CD14-positive monocyte (primary cell): ENCODE measurements at regions not wholly inside any gene's neighbourhood (a gene's known extent, or its start where the extent isn't known, plus 50 kb on each side); places are given as distances from the start of the nearest gene placed in this dataset.
A peak's percentile ranks its signal among the peaks of the same experiment; 100 is the strongest.

Experiments
- DNase-seq, 3 donors: peaks; one replicate each; pipeline ENCODE4 v3.0.0-alpha.2; 2011 to 2022
- H2AFZ ChIP-seq: 2 replicates; pipeline ENCODE4 v1.6.0; 2012; ENCODE audit warnings: mild to moderate bottlenecking, low read depth, low read length, inconsistent platforms; ENCODE audit not compliant: insufficient read depth, poor library complexity, severe bottlenecking
- H3K27ac ChIP-seq, 2 donors: 1 replicate in 1 of 2; 2 replicates in 1 of 2; pipeline ENCODE4 v1.5.1; 2012 to 2013; ENCODE audit warnings: low read length in 2 of 2, control low read depth in 1 of 2, inconsistent platforms in 1 of 2, low read depth in 1 of 2, mild to moderate bottlenecking in 1 of 2
- H3K27me3 ChIP-seq, 2 donors: one replicate each; pipeline versions ENCODE4 v1.6.0 to v1.6.1; 2011 to 2013; ENCODE audit warnings: low read length in 2 of 2; ENCODE audit not compliant: control insufficient read depth in 2 of 2, insufficient read depth in 2 of 2
- H3K36me3 ChIP-seq, 2 donors: replicated peaks in 1 of 2; 1 replicate in 1 of 2; 2 replicates in 1 of 2; pipeline versions ENCODE4 v1.5.1 to v1.6.1; 2012 to 2013; ENCODE audit warnings: low read length in 2 of 2, control low read depth in 1 of 2, inconsistent platforms in 1 of 2, mild to moderate bottlenecking in 1 of 2; ENCODE audit not compliant: insufficient read depth in 2 of 2, control insufficient read depth in 1 of 2
- H3K4me1 ChIP-seq, 2 donors: 1 replicate in 1 of 2; 2 replicates in 1 of 2; pipeline versions ENCODE4 v1.5.1 to v1.6.1; 2012 to 2013; ENCODE audit warnings: low read length in 2 of 2, control low read depth in 1 of 2, inconsistent platforms in 1 of 2, mild to moderate bottlenecking in 1 of 2, moderate library complexity in 1 of 2; ENCODE audit not compliant: insufficient read depth in 2 of 2, control insufficient read depth in 1 of 2
- H3K4me2 ChIP-seq: replicated peaks from 2 replicates; pipeline ENCODE3; 2012; ENCODE audit warnings: low read length, moderate library complexity, mild to moderate bottlenecking; ENCODE audit not compliant: poor library complexity, severe bottlenecking; ENCODE audit errors: extremely low read depth
- H3K4me3 ChIP-seq, 3 experiments: fragments of 200-600 bp in 1 of 3; sonication (generic) in 1 of 3; replicated peaks in 1 of 3; 1 replicate in 2 of 3; 2 replicates in 1 of 3; pipeline ENCODE4 v1.5.1; 2011 to 2013; ENCODE audit warnings: low read length in 3 of 3, mild to moderate bottlenecking in 3 of 3, control low read depth in 2 of 3, low read depth in 2 of 3, inconsistent platforms in 1 of 3, moderate library complexity in 1 of 3
- H3K79me2 ChIP-seq: 2 replicates; pipeline ENCODE4 v1.6.0; 2012; ENCODE audit warnings: mild to moderate bottlenecking, control low read depth, inconsistent platforms, low read length, moderate library complexity; ENCODE audit not compliant: insufficient read depth
- H3K9ac ChIP-seq: 2 replicates; pipeline ENCODE4 v1.6.0; 2017; ENCODE audit warnings: low read length, mild to moderate bottlenecking; ENCODE audit not compliant: insufficient read depth, poor library complexity, severe bottlenecking
- H3K9me3 ChIP-seq, 2 donors: replicated peaks in 1 of 2; 1 replicate in 1 of 2; 2 replicates in 1 of 2; pipeline versions ENCODE4 v1.5.1 to v1.6.1; 2012 to 2013; ENCODE audit warnings: low read length in 2 of 2, control low read depth in 1 of 2; ENCODE audit not compliant: control insufficient read depth in 1 of 2, insufficient read depth in 1 of 2
- H4K20me1 ChIP-seq: 2 replicates; pipeline ENCODE4 v1.6.0; 2012; ENCODE audit warnings: mild to moderate bottlenecking, low read length, control low read depth, moderate library complexity; ENCODE audit not compliant: insufficient read depth
- H3K27ac Mint-ChIP-seq, 7 donors: one replicate each; pipeline ENCODE4 v1.8.0; 2020; ENCODE audit warnings: mild to moderate bottlenecking in 7 of 7, mixed read lengths in 7 of 7, moderate library complexity in 6 of 7, inconsistent platforms in 2 of 7
- H3K27me3 Mint-ChIP-seq, 3 donors: one replicate each; pipeline ENCODE4 v1.8.0; 2021 to 2022; ENCODE audit warnings: low read depth in 3 of 3, mild to moderate bottlenecking in 3 of 3, mixed read lengths in 3 of 3, moderate library complexity in 3 of 3, inconsistent platforms in 1 of 3
- H3K36me3 Mint-ChIP-seq, 2 donors: one replicate each; pipeline ENCODE4 v1.8.0; 2020; ENCODE audit warnings: mixed read lengths in 2 of 2, inconsistent platforms in 1 of 2, mild to moderate bottlenecking in 1 of 2
- H3K4me1 Mint-ChIP-seq: one replicate; pipeline ENCODE4 v1.8.0; 2020; ENCODE audit warnings: mild to moderate bottlenecking, mixed read lengths
- H3K4me3 Mint-ChIP-seq, 2 donors: one replicate each; pipeline ENCODE4 v1.8.0; 2020; ENCODE audit warnings: mild to moderate bottlenecking in 2 of 2, mixed read lengths in 2 of 2, moderate library complexity in 1 of 2
- H3K9me3 Mint-ChIP-seq, 7 donors: one replicate each; pipeline ENCODE4 v1.8.0; 2020 to 2022; ENCODE audit warnings: mixed read lengths in 7 of 7, mild to moderate bottlenecking in 6 of 7, moderate library complexity in 6 of 7, inconsistent platforms in 2 of 7
- WGBS: methylation state at CpG from one replicate; pipeline ENCODE4 v1.1.5; 2013; ENCODE audit warnings: missing lambda C conversion rate; ENCODE audit not compliant: insufficient coverage; 5-methylcytosine and 5-hydroxymethylcytosine counted together
- intact Hi-C, 2 donors: fragments of 100-400 bp; cut with micrococcal nuclease; formaldehyde crosslinking; loops; one replicate each; pipeline versions ENCODE4 v1.15.0 to v1.15.1; 2023
- TF ChIP-seq, protein P1 (sequence below): fragments of 200-600 bp; IDR thresholded peaks from one replicate; pipeline ENCODE4 v1.8.0; 2022; ENCODE audit warnings: antibody characterized with exemption, mild to moderate bottlenecking

DNA sequence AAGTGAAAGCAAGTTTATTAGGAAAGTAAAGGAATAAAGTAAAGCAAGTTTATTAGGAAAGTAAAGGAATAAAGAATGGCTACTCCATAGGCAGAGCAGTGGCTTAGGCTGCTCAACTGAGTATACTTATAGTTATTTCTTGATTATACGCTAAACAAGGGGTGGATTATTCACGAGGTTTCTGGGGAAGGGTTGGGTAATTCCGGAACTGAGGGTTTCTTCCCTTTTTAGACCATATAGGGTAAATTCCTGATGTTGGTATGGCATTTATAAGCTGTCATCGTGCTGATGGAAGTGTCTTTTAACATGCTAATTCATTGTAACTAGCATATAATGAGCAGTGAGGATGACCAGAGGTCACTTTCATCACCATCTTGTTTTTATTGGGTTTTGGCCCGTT is 194.3 kb downstream of the DLEU7 start:
- no peak overlapping the region for H2AFZ ChIP-seq
- Mint-ChIP-seq H3K4me3 (no peak overlapping the region), H3K4me1 (peaks cover 11% of the 10 kb centered on the region), H3K27me3 (peaks cover 0 to 5% (median 0%) of the 10 kb centered on the region in 3 donors), H3K9me3 (peaks cover 0 to 3% (median 0%) of the 10 kb centered on the region in 7 donors), H3K36me3 (no peaks in the 10 kb centered on the region), H3K27ac (no peak overlapping the region)
- H3K79me2 ChIP-seq, result no peaks in the 10 kb centered on the region
- TF ChIP-seq, protein P1, sequence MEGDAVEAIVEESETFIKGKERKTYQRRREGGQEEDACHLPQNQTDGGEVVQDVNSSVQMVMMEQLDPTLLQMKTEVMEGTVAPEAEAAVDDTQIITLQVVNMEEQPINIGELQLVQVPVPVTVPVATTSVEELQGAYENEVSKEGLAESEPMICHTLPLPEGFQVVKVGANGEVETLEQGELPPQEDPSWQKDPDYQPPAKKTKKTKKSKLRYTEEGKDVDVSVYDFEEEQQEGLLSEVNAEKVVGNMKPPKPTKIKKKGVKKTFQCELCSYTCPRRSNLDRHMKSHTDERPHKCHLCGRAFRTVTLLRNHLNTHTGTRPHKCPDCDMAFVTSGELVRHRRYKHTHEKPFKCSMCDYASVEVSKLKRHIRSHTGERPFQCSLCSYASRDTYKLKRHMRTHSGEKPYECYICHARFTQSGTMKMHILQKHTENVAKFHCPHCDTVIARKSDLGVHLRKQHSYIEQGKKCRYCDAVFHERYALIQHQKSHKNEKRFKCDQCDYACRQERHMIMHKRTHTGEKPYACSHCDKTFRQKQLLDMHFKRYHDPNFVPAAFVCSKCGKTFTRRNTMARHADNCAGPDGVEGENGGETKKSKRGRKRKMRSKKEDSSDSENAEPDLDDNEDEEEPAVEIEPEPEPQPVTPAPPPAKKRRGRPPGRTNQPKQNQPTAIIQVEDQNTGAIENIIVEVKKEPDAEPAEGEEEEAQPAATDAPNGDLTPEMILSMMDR, result no peak
- no peak overlapping the region for H3K4me3 ChIP-seq
- DNase-seq, result peak in 1 of 3 donors; percentile 45
- H3K27me3 ChIP-seq, result no peaks in the 10 kb centered on the region
- no peak overlapping the region for H3K4me2 ChIP-seq
- H4K20me1 ChIP-seq, result no peaks in the 10 kb centered on the region
- WGBS, result 92% methylated on average over 2 of the region's 5 CpGs
- intact Hi-C loops, result no loop called here
- peaks cover 2 to 4% of the 10 kb centered on the region in 2 donors for H3K4me1 ChIP-seq
- no peak overlapping the region for H3K9ac ChIP-seq
- H3K27ac ChIP-seq, result no peak overlapping the region
- no peaks in the 10 kb centered on the region for H3K36me3 ChIP-seq
- H3K9me3 ChIP-seq, result no peaks in the 10 kb centered on the region

- Histone ChIP-seq H3K9me3 (no peaks in the 10 kb centered on the region), H2AFZ (no peak overlapping the region), H3K4me1 (peaks cover 8 to 11% of the 10 kb centered on the region in 2 donors), H3K36me3 (no peaks in the 10 kb centered on the region), H3K27me3 (no peaks in the 10 kb centered on the region), H4K20me1 (no peaks in the 10 kb centered on the region), H3K9ac (no peak overlapping the region), H3K79me2 (no peaks in the 10 kb centered on the region), H3K27ac (no peak overlapping the region), H3K4me3 (no peak overlapping the region), H3K4me2 (no peak overlapping the region)
- no peak for DNase-seq
- WGBS, result 70% methylated on average over 8 of the region's 11 CpGs
- TF ChIP-seq, protein P1, result no peak
- intact Hi-C loops, result no loop called here
- peaks cover 18% of the 10 kb centered on the region for H3K4me1 Mint-ChIP-seq
- peaks cover 0 to 3% (median 0%) of the 10 kb centered on the region in 7 donors for H3K9me3 Mint-ChIP-seq
- no peak overlapping the region for H3K27ac Mint-ChIP-seq
- no peak overlapping the region for H3K4me3 Mint-ChIP-seq
- H3K27me3 Mint-ChIP-seq, result peaks cover 0 to 5% (median 0%) of the 10 kb centered on the region in 3 donors
- H3K36me3 Mint-ChIP-seq, result no peaks in the 10 kb centered on the region
Observed at GRCh38 chr13:50650592-50651504, 192.6 kb downstream of the DLEU7 start.
